ENCODE measurements at regions not wholly inside any gene's neighbourhood (a gene's known extent, or its start where the extent isn't known, plus 50 kb on each side); places are given as distances from the start of the nearest gene placed in this dataset.

- Histone ChIP-seq H3K27me3 (ENCODE audit: control insufficient read depth in 4 of 4, insufficient read depth in 4 of 4, low read length in 3 of 4) (peaks cover 0 to 2% (median under 1%) of the 10 kb centered on the region in 4 donors), H3K27ac (ENCODE audit: low read depth in 1 of 2, low read length in 2 of 2) (no peak overlapping the region), H3K9ac (ENCODE audit: low read depth in 1 of 2, low read length in 2 of 2) (no peak overlapping the region), H3K4me3 (ENCODE audit: low read depth in 1 of 3, low read length in 3 of 3) (no peak overlapping the region), H3K4me1 (ENCODE audit: control insufficient read depth in 4 of 4, insufficient read depth in 4 of 4, low read length in 3 of 4) (no peaks in the 10 kb centered on the region), H3K36me3 (ENCODE audit: control insufficient read depth in 4 of 4, insufficient read depth in 3 of 4, low read depth in 1 of 4, low read length in 3 of 4) (no peaks in the 10 kb centered on the region), H3K9me3 (ENCODE audit: control insufficient read depth in 4 of 4, low read length in 3 of 4) (no peaks in the 10 kb centered on the region)
- TF ChIP-seq HNF4A (conservative IDR thresholded peaks at IDR 0.05) (no peak), JUND (IDR thresholded peaks at IDR 0.05) (no peak), MAX (IDR thresholded peaks at IDR 0.05) (no peak), HNF4G (IDR thresholded peaks at IDR 0.05) (no peak), RAD21 (IDR thresholded peaks at IDR 0.05) (no peak), REST (IDR thresholded peaks at IDR 0.05) (no peak), EGR1 (IDR thresholded peaks at IDR 0.05; ENCODE audit: low read depth in 2 of 2) (no peak), CTCF (IDR thresholded peaks at IDR 0.05; ENCODE audit: low read depth, low read length, missing input control) (no peak), TAF1 (conservative IDR thresholded peaks at IDR 0.05) (no peak), FOXA1 (IDR thresholded peaks at IDR 0.05) (no peak), YY1 (IDR thresholded peaks at IDR 0.05) (no peak), ZBTB33 (IDR thresholded peaks at IDR 0.05) (no peak), GABPA (IDR thresholded peaks at IDR 0.05 in 1 of 2, conservative IDR thresholded peaks at IDR 0.05 in 1 of 2) (no peak)
- TF ChIP-seq, protein P1, sequence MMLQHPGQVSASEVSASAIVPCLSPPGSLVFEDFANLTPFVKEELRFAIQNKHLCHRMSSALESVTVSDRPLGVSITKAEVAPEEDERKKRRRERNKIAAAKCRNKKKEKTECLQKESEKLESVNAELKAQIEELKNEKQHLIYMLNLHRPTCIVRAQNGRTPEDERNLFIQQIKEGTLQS (IDR thresholded peaks at IDR 0.05), result no peak
- 65% methylated on average over 4 of the region's 4 CpGs for WGBS
- no peak for DNase-seq (ENCODE audit: low spot score)
These were observed 387.7 kb upstream of the ZNF507 start for GRCh38 chr19:31957711-31958110.

DNA sequence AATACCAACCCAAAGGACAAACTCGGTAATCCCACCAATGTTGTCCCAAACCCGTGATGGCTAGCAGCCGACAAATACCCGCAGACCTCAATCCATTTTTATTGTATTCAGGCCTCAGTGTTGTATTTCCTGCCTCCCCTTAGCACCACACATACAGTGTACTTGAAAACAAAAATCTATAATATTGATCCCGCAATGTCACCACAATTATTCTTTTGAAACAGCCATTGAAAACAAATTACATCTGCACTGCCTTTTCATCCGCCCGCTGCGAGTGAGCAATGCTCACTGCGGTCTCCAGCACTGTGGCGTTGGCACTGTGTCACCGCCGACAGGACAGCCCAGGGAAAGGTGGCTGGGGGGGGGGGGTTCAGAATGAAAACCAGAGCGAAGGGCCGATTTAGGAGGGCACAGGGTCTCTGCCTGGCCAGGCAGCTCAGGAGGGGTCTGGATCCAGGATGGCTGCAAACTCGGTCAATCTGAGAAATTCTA, 385.8 kb upstream of the ZNF507 start:
- Histone ChIP-seq H3K9me3 (ENCODE audit: control insufficient read depth in 4 of 4, low read length in 3 of 4) (no peaks in the 10 kb centered on the region), H3K4me1 (ENCODE audit: control insufficient read depth in 4 of 4, insufficient read depth in 4 of 4, low read length in 3 of 4) (no peaks in the 10 kb centered on the region), H3K9ac (ENCODE audit: low read depth in 1 of 2, low read length in 2 of 2) (no peak overlapping the region), H3K36me3 (ENCODE audit: control insufficient read depth in 4 of 4, insufficient read depth in 3 of 4, low read depth in 1 of 4, low read length in 3 of 4) (no peaks in the 10 kb centered on the region), H3K4me3 (ENCODE audit: low read depth in 1 of 3, low read length in 3 of 3) (no peak overlapping the region), H3K27ac (ENCODE audit: low read depth in 1 of 2, low read length in 2 of 2) (no peak overlapping the region), H3K27me3 (ENCODE audit: control insufficient read depth in 4 of 4, insufficient read depth in 4 of 4, low read length in 3 of 4) (peaks cover 0 to 2% (median under 1%) of the 10 kb centered on the region in 4 donors)
- DNase-seq (ENCODE audit: low spot score), result no peak
- TF ChIP-seq HNF4G (IDR thresholded peaks at IDR 0.05) (no peak), ZBTB33 (IDR thresholded peaks at IDR 0.05) (no peak), YY1 (IDR thresholded peaks at IDR 0.05) (no peak), FOXA1 (IDR thresholded peaks at IDR 0.05) (no peak), HNF4A (conservative IDR thresholded peaks at IDR 0.05) (no peak), TAF1 (conservative IDR thresholded peaks at IDR 0.05) (no peak)
- TF ChIP-seq, protein P1 (IDR thresholded peaks at IDR 0.05), result no peak
- 90% methylated on average over 15 of the region's 15 CpGs for WGBS
